Astrocyte of the cerebellum (primary cell): ENCODE measurements at regions not wholly inside any gene's neighbourhood (a gene's known extent, or its start where the extent isn't known, plus 50 kb on each side); places are given as distances from the start of the nearest gene placed in this dataset.
"Not testable (repeated sequence)": the region's sequence is repeated elsewhere in the genome, so short reads cannot be mapped to it uniquely, and the experiment has no call there.

Experiments
- DNase-seq: peaks from one replicate; pipeline ENCODE4 v3.0.0-alpha.2; 2011; ENCODE audit warnings: low read depth
- H3K4me3 ChIP-seq: 2 replicates; pipeline ENCODE4 v1.5.1; 2011; ENCODE audit warnings: mild to moderate bottlenecking, low read depth, low read length, moderate library complexity
- CTCF ChIP-seq: IDR thresholded peaks from 2 replicates; pipeline ENCODE4 v1.5.1; 2012; ENCODE audit warnings: low read length, low read depth, moderate library complexity, mild to moderate bottlenecking; ENCODE audit errors: missing control alignments
- in situ Hi-C: cut with HindIII; loops from 2 replicates; pipeline ENCODE4 v1.10.0; 2017; ENCODE audit warnings: low sequenced_read_pairs

GRCh38 chr15:45801543-45801942, 166.7 kb downstream of the SQOR start:
- no peak for TF ChIP-seq CTCF
- in situ Hi-C loops: no loop called here
- H3K4me3 ChIP-seq: no peak overlapping the region
- DNase-seq: no peak

- no peak for TF ChIP-seq CTCF
- DNase-seq: no peak
- H3K4me3 ChIP-seq: no peak overlapping the region
- in situ Hi-C loops: no loop called here
Observed at GRCh38 chr15:45802140-45802539, 167.3 kb downstream of the SQOR start.

- no peak for DNase-seq
- in situ Hi-C loops: no loop called here
- no peak overlapping the region for H3K4me3 ChIP-seq
- TF ChIP-seq CTCF: no peak
Observed at GRCh38 chr15:45804028-45804427, 169.2 kb downstream of the SQOR start.

GRCh38 chr15:45810201-45810600, 175.4 kb downstream of the SQOR start:
- no peak for TF ChIP-seq CTCF
- DNase-seq: no peak
- in situ Hi-C loops: no loop called here
- no peak overlapping the region for H3K4me3 ChIP-seq

- no peak overlapping the region for H3K4me3 ChIP-seq
- no peak for TF ChIP-seq CTCF
- in situ Hi-C loops: no loop called here
- no peak for DNase-seq
Observed at GRCh38 chr15:45812200-45812599, 177.4 kb downstream of the SQOR start.

- DNase-seq, H3K4me3 ChIP-seq, in situ Hi-C loops: not testable (repeated sequence)
Observed at GRCh38 chr15:45817578-45817977, 182.7 kb downstream of the SQOR start.

GRCh38 chr15:45821390-45821789, 186.6 kb downstream of the SQOR start:
- in situ Hi-C loops: no loop called here
- no peak for DNase-seq
- no peak for TF ChIP-seq CTCF
- H3K4me3 ChIP-seq: no peak overlapping the region

- H3K4me3 ChIP-seq, DNase-seq, in situ Hi-C loops: not testable (repeated sequence)
Observed at GRCh38 chr15:45822968-45823367, 188.1 kb downstream of the SQOR start.
